ENCODE measurements at regions not wholly inside any gene's neighbourhood (a gene's known extent, or its start where the extent isn't known, plus 50 kb on each side); places are given as distances from the start of the nearest gene placed in this dataset.

DNA sequence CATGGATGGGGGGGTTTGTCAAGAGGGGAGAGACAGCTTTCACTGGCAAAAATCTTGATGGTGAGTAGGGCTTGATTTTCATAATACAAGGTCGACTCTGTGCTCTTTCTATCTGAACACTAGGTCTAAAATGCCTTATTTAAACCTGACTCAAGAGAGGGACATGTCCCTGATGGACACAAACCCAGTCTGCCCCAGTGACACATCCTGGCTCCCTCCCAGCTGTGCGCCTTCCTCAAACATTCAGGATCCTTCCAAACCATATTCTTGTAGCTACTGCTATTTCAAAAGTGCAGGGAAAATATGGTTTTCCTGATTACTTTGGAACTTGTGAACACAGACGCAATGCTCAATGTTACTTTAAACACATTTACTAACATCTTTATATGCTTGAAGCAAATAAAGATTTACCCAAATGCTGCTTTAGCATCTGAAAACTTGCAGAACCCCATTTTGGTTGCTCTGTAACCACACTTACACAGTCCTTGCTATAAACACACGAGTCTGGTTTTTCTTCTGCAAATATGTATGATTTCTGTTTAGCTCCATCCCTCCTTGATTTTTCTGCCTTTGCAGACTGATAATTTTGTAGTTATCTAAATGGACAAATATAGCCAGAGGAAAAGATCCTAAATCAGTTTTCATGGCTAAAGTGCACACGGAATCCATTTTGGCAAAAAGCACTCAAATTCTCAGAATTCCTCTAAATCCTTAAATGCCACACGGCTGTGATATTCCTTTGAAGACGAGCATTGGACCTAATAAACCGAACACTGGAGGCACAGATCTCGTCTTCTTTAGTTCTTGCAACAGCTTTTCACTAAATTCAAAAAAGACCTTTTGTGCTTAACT, 499.9 kb upstream of the ZFHX3 start:
- H3K27ac ChIP-seq (ENCODE audit: low read length) = no peak overlapping the region
- H3K4me3 ChIP-seq (ENCODE audit: low read length) = no peak overlapping the region
- no peak for DNase-seq
- H3K9me3 ChIP-seq (ENCODE audit: control insufficient read depth, low read depth, low read length) = peaks cover 3% of the 10 kb centered on the region
- H3K27me3 ChIP-seq (ENCODE audit: control insufficient read depth, insufficient read depth, low read length) = peaks cover 61% of the 10 kb centered on the region
- 20% methylated on average over 2 of the region's 9 CpGs for WGBS (ENCODE audit: insufficient coverage, low lambda C conversion rate)
- no peaks in the 10 kb centered on the region for H3K36me3 ChIP-seq (ENCODE audit: control insufficient read depth, insufficient read depth, low read length)
- H3K4me1 ChIP-seq (ENCODE audit: control insufficient read depth, insufficient read depth, low read length) = no peaks in the 10 kb centered on the region

DNA sequence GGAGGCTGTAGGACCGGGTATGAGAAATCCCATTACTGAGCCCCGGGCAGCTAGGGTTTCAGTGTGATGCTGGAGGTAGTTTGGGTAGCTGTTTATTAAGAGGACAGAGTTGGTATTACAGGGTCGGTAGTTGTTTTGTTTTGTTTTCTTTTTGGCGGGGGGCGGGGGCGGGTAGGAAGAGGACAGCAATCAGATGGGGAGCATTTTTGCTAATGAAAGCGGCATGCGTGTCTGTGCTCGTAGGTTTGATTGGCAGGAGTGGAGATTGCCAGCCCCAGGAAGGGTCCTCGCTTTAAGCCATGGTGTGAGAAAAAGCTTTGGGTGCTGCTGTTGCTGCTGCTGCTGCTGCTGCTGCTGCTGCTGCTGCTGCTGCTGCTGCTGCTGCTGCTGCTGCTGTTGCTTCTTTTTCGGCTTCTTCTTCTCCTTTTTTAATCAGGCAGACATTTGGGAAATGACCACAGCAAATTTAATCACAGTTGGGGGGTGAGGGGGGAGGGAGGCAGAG, 498.5 kb upstream of the ZFHX3 start:
- H3K4me3 ChIP-seq (ENCODE audit: low read length) = no peak overlapping the region
- H3K36me3 ChIP-seq (ENCODE audit: control insufficient read depth, insufficient read depth, low read length) = no peaks in the 10 kb centered on the region
- no peaks in the 10 kb centered on the region for H3K4me1 ChIP-seq (ENCODE audit: control insufficient read depth, insufficient read depth, low read length)
- WGBS (ENCODE audit: insufficient coverage, low lambda C conversion rate) = no CpG with 5 or more reads among the region's 11 CpGs
- H3K27ac ChIP-seq (ENCODE audit: low read length) = no peak overlapping the region
- H3K9me3 ChIP-seq (ENCODE audit: control insufficient read depth, low read depth, low read length) = peaks cover 3% of the 10 kb centered on the region
- peaks cover 66% of the 10 kb centered on the region for H3K27me3 ChIP-seq (ENCODE audit: control insufficient read depth, insufficient read depth, low read length)
- DNase-seq = no peak

DNA sequence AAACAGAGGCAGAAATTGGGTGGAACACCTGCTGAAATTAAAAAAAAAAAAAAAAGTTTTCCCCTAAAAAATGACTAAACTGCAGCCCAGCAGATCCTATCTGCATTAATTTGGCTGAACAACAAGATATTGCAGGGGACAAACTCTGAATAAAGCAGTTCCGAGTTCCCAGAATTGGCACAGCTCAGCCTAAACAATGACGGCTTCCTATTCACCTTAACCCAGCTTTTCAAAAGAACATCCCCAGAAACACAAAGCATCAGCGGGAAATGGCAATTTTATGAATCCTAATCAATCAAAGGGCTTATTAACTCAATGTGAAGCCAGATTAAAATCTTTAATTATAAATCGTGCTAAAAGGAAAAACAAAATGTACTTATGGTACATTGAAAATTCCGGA, 497.8 kb upstream of the ZFHX3 start:
- no peak for DNase-seq
- Histone ChIP-seq H3K27me3 (ENCODE audit: control insufficient read depth, insufficient read depth, low read length) (peaks cover 65% of the 10 kb centered on the region), H3K36me3 (ENCODE audit: control insufficient read depth, insufficient read depth, low read length) (no peaks in the 10 kb centered on the region), H3K9me3 (ENCODE audit: control insufficient read depth, low read depth, low read length) (peaks cover 3% of the 10 kb centered on the region), H3K27ac (ENCODE audit: low read length) (no peak overlapping the region), H3K4me1 (ENCODE audit: control insufficient read depth, insufficient read depth, low read length) (no peaks in the 10 kb centered on the region), H3K4me3 (ENCODE audit: low read length) (no peak overlapping the region)
- WGBS (ENCODE audit: insufficient coverage, low lambda C conversion rate) = 60% methylated on average over 2 of the region's 5 CpGs

DNA sequence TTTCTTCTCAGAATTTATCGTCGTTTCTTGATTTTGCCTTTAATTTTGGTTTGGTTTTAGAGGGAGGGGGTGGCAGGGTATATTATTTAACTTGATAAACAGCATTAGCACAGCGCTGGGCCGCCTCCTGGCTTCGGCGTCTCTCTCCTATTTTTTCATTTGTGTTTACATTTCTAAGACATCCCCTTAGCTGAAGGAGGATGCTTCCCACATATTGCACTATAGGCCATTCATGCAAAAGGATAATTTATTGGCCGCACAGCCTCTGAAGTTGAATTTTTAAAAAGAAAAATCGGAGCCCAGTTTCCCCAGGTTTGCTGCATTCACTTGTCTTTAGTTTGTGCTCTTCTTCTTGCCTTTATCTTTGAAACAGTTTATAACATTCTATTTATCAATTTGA, 497.4 kb upstream of the ZFHX3 start:
- WGBS (ENCODE audit: insufficient coverage, low lambda C conversion rate) = 100% methylated on average over 1 of the region's 8 CpGs

DNA sequence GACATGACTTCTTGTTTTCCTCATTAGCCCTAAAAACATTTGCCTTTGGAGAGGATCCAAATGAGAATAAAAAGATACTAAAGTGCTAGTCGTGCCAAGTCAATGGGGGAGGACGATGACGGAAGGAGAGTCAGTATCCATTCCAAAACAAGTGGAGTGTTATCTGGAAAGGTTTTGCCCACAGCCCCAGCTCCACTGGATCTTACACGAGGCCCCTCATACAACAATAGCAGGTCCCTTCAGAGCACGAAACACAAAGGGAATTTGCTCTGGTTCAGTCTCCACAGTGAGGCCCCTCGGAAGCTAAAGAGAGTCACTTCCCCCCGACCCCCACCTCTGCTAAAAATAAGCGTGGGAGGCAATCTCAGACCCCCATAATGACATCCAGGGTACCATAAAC, 496.9 kb upstream of the ZFHX3 start:
- Histone ChIP-seq H3K36me3 (ENCODE audit: control insufficient read depth, insufficient read depth, low read length) (no peaks in the 10 kb centered on the region), H3K4me1 (ENCODE audit: control insufficient read depth, insufficient read depth, low read length) (no peaks in the 10 kb centered on the region), H3K27ac (ENCODE audit: low read length) (no peak overlapping the region), H3K27me3 (ENCODE audit: control insufficient read depth, insufficient read depth, low read length) (peaks cover 58% of the 10 kb centered on the region), H3K4me3 (ENCODE audit: low read length) (no peak overlapping the region), H3K9me3 (ENCODE audit: control insufficient read depth, low read depth, low read length) (peaks cover 3% of the 10 kb centered on the region)
- DNase-seq = no peak
- whole genome bisulfite sequencing (ENCODE audit: insufficient coverage, low lambda C conversion rate) = no CpG with 5 or more reads among the region's 8 CpGs

More for the DNA sequence above, 497.4 kb upstream of the ZFHX3 start:
- Histone ChIP-seq H3K4me3 (ENCODE audit: low read length) (no peak overlapping the region), H3K27ac (ENCODE audit: low read length) (no peak overlapping the region), H3K36me3 (ENCODE audit: control insufficient read depth, insufficient read depth, low read length) (no peaks in the 10 kb centered on the region), H3K4me1 (ENCODE audit: control insufficient read depth, insufficient read depth, low read length) (no peaks in the 10 kb centered on the region), H3K27me3 (ENCODE audit: control insufficient read depth, insufficient read depth, low read length) (peaks cover 63% of the 10 kb centered on the region), H3K9me3 (ENCODE audit: control insufficient read depth, low read depth, low read length) (peaks cover 3% of the 10 kb centered on the region)
- no peak for DNase-seq

DNA sequence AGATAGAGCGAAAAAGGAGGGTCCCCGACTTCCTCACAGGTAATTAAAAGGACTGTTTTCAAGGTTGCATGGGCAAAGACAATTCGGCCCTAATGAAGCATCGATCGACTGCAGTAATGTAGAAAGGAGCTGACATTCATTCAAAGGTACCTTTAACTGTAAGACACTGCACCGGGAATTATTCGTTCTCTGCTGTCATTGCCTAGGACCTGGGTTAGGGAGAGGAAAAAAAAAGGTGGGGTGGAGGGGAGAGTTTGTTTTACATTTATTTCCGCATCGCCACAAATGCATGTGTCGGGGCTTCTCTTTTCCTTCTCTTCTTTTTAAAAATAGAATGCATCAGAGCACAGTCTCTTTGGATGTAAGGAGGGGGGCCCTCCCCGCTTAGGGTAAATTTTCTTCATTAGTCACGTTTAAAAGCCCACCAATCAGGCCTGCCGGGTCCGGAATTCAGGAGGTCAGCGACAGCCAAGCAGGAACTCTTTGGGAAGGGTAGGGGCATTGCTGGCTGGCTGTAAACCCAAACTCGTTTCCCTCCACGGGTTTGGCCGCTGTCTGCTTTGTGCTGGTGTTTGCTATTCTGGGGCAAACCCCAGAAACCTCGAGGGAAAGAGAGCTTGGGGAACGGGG, 496.2 kb upstream of the ZFHX3 start:
- no peak for DNase-seq
- Histone ChIP-seq H3K27ac (ENCODE audit: low read length) (no peak overlapping the region), H3K4me3 (ENCODE audit: low read length) (no peak overlapping the region), H3K4me1 (ENCODE audit: control insufficient read depth, insufficient read depth, low read length) (no peaks in the 10 kb centered on the region), H3K36me3 (ENCODE audit: control insufficient read depth, insufficient read depth, low read length) (no peaks in the 10 kb centered on the region), H3K27me3 (ENCODE audit: control insufficient read depth, insufficient read depth, low read length) (peaks cover 54% of the 10 kb centered on the region), H3K9me3 (ENCODE audit: control insufficient read depth, low read depth, low read length) (peaks cover 3% of the 10 kb centered on the region)
- 68% methylated on average over 5 of the region's 20 CpGs for WGBS (ENCODE audit: insufficient coverage, low lambda C conversion rate)

DNA sequence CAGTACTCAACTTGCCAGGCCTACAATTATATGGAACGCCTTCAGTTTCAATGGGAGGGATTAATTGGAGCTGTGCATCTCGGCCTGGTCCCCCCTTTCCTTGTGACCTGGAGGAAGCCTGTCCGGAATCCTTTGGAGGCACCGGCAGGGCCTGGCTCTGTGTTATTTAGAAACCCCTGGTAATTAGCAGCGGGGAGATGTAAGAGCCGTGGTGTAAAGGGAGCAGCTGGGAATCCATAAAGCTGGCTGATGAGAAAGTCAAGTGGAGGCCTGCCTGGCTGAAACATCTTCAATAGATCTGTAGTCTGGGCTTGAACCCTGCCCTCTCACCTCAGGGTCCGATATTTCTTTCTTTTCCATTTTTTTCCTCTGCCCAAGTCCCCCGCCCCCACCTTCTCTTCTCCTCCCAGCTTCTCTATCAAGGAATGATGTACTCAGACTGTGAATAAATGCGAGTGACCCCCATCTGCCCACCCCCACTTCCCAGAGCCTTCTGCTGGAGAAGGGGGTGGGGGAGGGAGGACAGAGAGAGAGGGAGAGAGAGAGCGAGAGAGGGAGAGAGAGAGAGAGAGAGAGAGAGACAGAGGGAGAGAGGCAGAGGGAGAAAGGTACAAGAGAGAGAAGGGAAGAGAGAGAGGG, 495.5 kb upstream of the ZFHX3 start:
- no peak for DNase-seq
- Histone ChIP-seq H3K27me3 (ENCODE audit: control insufficient read depth, insufficient read depth, low read length) (peaks cover 54% of the 10 kb centered on the region), H3K4me1 (ENCODE audit: control insufficient read depth, insufficient read depth, low read length) (no peaks in the 10 kb centered on the region), H3K36me3 (ENCODE audit: control insufficient read depth, insufficient read depth, low read length) (no peaks in the 10 kb centered on the region), H3K4me3 (ENCODE audit: low read length) (no peak overlapping the region), H3K9me3 (ENCODE audit: control insufficient read depth, low read depth, low read length) (peaks cover 3% of the 10 kb centered on the region), H3K27ac (ENCODE audit: low read length) (no peak overlapping the region)
- WGBS (ENCODE audit: insufficient coverage, low lambda C conversion rate) = 84% methylated on average over 2 of the region's 10 CpGs

DNA sequence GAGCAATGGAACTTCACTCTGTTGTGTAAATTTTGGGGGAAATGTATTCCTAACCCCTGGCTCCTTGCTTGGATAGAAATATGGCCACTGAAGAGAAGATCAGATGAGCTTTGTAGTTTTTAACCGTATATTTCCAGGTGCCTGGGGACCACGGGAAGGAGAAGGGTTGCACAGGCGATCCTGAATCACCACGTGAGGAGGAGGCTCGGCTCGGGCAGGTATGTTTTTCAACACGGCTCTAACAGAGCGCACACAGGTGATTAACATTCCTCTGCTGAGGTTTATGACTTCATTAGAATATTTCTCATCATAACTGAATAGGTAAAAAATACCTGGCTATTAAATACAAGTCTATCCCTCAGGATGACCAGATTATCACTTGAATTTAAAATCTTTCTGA, 495.0 kb upstream of the ZFHX3 start:
- WGBS (ENCODE audit: insufficient coverage, low lambda C conversion rate) = no CpG with 5 or more reads among the region's 8 CpGs
- Histone ChIP-seq H3K36me3 (ENCODE audit: control insufficient read depth, insufficient read depth, low read length) (no peaks in the 10 kb centered on the region), H3K4me1 (ENCODE audit: control insufficient read depth, insufficient read depth, low read length) (no peaks in the 10 kb centered on the region), H3K4me3 (ENCODE audit: low read length) (no peak overlapping the region), H3K9me3 (ENCODE audit: control insufficient read depth, low read depth, low read length) (peaks cover 3% of the 10 kb centered on the region), H3K27me3 (ENCODE audit: control insufficient read depth, insufficient read depth, low read length) (peaks cover 50% of the 10 kb centered on the region), H3K27ac (ENCODE audit: low read length) (no peak overlapping the region)
- no peak for DNase-seq

DNA sequence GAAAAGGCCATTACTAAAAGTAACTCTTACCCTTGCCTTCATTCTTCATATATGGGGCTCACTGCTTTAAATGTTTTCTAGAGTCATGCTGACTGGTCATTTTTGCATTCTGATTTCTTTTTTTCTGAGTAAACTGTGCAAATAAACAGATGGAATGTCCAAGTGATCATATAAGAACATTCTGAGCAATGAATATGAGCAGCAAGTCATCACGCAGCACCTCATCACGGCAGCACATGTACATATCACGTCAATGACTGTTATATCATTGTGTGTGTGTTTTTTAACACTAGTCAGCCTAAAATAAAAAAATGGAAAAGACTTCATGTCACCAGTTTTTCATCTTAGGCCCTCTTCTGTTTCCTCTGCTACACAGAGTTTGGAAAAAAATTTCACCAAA, 490.0 kb upstream of the ZFHX3 start:
- Histone ChIP-seq H3K27ac (ENCODE audit: low read length) (no peak overlapping the region), H3K4me1 (ENCODE audit: control insufficient read depth, insufficient read depth, low read length) (no peaks in the 10 kb centered on the region), H3K27me3 (ENCODE audit: control insufficient read depth, insufficient read depth, low read length) (peaks cover 10% of the 10 kb centered on the region), H3K36me3 (ENCODE audit: control insufficient read depth, insufficient read depth, low read length) (no peaks in the 10 kb centered on the region), H3K4me3 (ENCODE audit: low read length) (no peak overlapping the region), H3K9me3 (ENCODE audit: control insufficient read depth, low read depth, low read length) (no peaks in the 10 kb centered on the region)
- WGBS (ENCODE audit: insufficient coverage, low lambda C conversion rate) = 100% methylated on average over 3 of the region's 3 CpGs
- DNase-seq = no peak

DNA sequence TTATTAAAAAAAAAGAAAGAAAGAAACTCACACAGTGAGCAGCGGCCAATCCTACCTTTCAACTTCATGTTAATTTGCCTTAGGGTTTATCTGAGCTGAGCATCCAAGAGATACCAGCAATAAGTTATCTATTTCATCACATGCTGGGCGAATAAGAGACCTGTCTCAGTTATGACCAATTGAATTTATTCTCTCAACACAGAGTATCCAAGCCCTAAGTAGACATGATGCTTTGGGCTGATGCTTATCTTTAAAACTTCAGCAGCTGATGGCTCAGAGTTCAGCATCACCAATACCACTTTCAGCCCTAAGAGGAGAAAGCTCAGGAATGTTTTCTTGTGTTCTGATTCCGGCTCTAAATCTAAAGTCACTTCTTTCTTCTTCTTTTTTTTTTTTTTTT, 489.0 kb upstream of the ZFHX3 start:
- DNase-seq = no peak
- peaks cover 4% of the 10 kb centered on the region for H3K27me3 ChIP-seq (ENCODE audit: control insufficient read depth, insufficient read depth, low read length)
- WGBS (ENCODE audit: insufficient coverage, low lambda C conversion rate) = no CpG with 5 or more reads among the region's 3 CpGs
- H3K27ac ChIP-seq (ENCODE audit: low read length) = no peak overlapping the region
- no peaks in the 10 kb centered on the region for H3K9me3 ChIP-seq (ENCODE audit: control insufficient read depth, low read depth, low read length)
- no peak overlapping the region for H3K4me3 ChIP-seq (ENCODE audit: low read length)
- no peaks in the 10 kb centered on the region for H3K36me3 ChIP-seq (ENCODE audit: control insufficient read depth, insufficient read depth, low read length)
- no peaks in the 10 kb centered on the region for H3K4me1 ChIP-seq (ENCODE audit: control insufficient read depth, insufficient read depth, low read length)

Measured in large intestine (tissue), 3 donors.